H9 (cell line): ENCODE measurements at regions not wholly inside any gene's neighbourhood (a gene's known extent, or its start where the extent isn't known, plus 50 kb on each side); places are given as distances from the start of the nearest gene placed in this dataset.

ENCODE experiments used
- DNase-seq: peaks from one replicate; pipeline ENCODE4 v3.0.0-alpha.2; 2017
- H2AFZ ChIP-seq: one replicate; pipeline ENCODE4 v1.6.1; 2013; ENCODE audit warnings: mild to moderate bottlenecking, low read length, control low read depth, moderate library complexity
- H2AK5ac ChIP-seq: 2 replicates; pipeline ENCODE4 v1.6.1; 2013; ENCODE audit warnings: low read length, control low read depth, mixed read lengths; ENCODE audit not compliant: insufficient read length
- H2BK120ac ChIP-seq: one replicate; pipeline ENCODE4 v1.6.1; 2013; ENCODE audit warnings: low read depth, mild to moderate bottlenecking, low read length, control low read depth, inconsistent platforms; ENCODE audit not compliant: poor library complexity, severe bottlenecking
- H2BK12ac ChIP-seq: 2 replicates; pipeline ENCODE4 v1.6.1; 2013; ENCODE audit warnings: low read length, control low read depth, mixed read lengths, low read depth; ENCODE audit not compliant: insufficient read length
- H2BK15ac ChIP-seq: 2 replicates; pipeline ENCODE4 v1.6.1; 2013; ENCODE audit warnings: low read depth, low read length, control low read depth
- H2BK20ac ChIP-seq: one replicate; pipeline ENCODE4 v1.6.1; 2013; ENCODE audit warnings: low read depth, mild to moderate bottlenecking, low read length, control low read depth, inconsistent platforms; ENCODE audit not compliant: poor library complexity, severe bottlenecking
- H2BK5ac ChIP-seq: 2 replicates; pipeline ENCODE4 v1.6.1; 2013; ENCODE audit warnings: low read length, control low read depth, mixed read lengths; ENCODE audit not compliant: insufficient read length
- H3K14ac ChIP-seq: 2 replicates; pipeline ENCODE4 v1.6.1; 2013; ENCODE audit warnings: low read length, control low read depth; ENCODE audit not compliant: insufficient read depth
- H3K18ac ChIP-seq: 2 replicates; pipeline ENCODE4 v1.6.1; 2013; ENCODE audit warnings: low read depth, mild to moderate bottlenecking, mixed read lengths, low read length, control low read depth; ENCODE audit not compliant: insufficient read length
- H3K23ac ChIP-seq: 2 replicates; pipeline ENCODE4 v1.6.1; 2013; ENCODE audit warnings: low read length, control low read depth, mixed read lengths, low read depth; ENCODE audit not compliant: insufficient read length
- H3K23me2 ChIP-seq: 2 replicates; pipeline ENCODE4 v1.6.1; 2013; ENCODE audit warnings: low read depth, mild to moderate bottlenecking, mixed read lengths, low read length, control low read depth; ENCODE audit not compliant: insufficient read length, poor library complexity, severe bottlenecking
- H3K27ac ChIP-seq: 2 replicates; pipeline ENCODE4 v1.5.1; 2013; ENCODE audit warnings: low read length, control low read depth, mixed read lengths, low read depth; ENCODE audit not compliant: insufficient read length
- H3K27me3 ChIP-seq: 2 replicates; pipeline ENCODE4 v1.6.1; 2013; ENCODE audit warnings: low read length, control low read depth, inconsistent platforms; ENCODE audit not compliant: insufficient read depth
- H3K4ac ChIP-seq: 2 replicates; pipeline ENCODE4 v1.6.1; 2013; ENCODE audit warnings: low read depth, mild to moderate bottlenecking, control low read depth, inconsistent platforms, low read length, moderate library complexity
- H3K4me1 ChIP-seq: 2 replicates; pipeline ENCODE4 v1.6.1; 2013; ENCODE audit warnings: low read length, control low read depth, inconsistent platforms; ENCODE audit not compliant: insufficient read depth
- H3K4me2 ChIP-seq: 2 replicates; pipeline ENCODE4 v1.6.1; 2013; ENCODE audit warnings: low read length, control low read depth, mixed read lengths; ENCODE audit not compliant: insufficient read length, insufficient read depth
- H3K56ac ChIP-seq: 2 replicates; pipeline ENCODE4 v1.6.1; 2013; ENCODE audit warnings: low read depth, mild to moderate bottlenecking, mixed read lengths, low read length, control low read depth; ENCODE audit not compliant: insufficient read length
- H3K79me1 ChIP-seq: 2 replicates; pipeline ENCODE4 v1.6.1; 2013; ENCODE audit warnings: low read depth, mild to moderate bottlenecking, moderate library complexity, low read length, control low read depth, inconsistent platforms; ENCODE audit not compliant: insufficient read depth, poor library complexity, severe bottlenecking
- H3K79me2 ChIP-seq: 2 replicates; pipeline ENCODE4 v1.6.1; 2013; ENCODE audit warnings: low read length, control low read depth, inconsistent platforms; ENCODE audit not compliant: insufficient read depth
- H3K9ac ChIP-seq: 2 replicates; pipeline ENCODE4 v1.6.1; 2013; ENCODE audit warnings: low read length, control low read depth, mixed read lengths; ENCODE audit not compliant: insufficient read length; ENCODE audit errors: extremely low read depth
- H3K9me3 ChIP-seq: one replicate; pipeline ENCODE4 v1.6.1; 2013; ENCODE audit warnings: low read depth, low read length, inconsistent platforms; ENCODE audit not compliant: control insufficient read depth
- H3T11ph ChIP-seq: one replicate; pipeline ENCODE4 v1.6.1; 2013; ENCODE audit warnings: mild to moderate bottlenecking, low read length, control low read depth, inconsistent platforms
- H4K20me1 ChIP-seq: one replicate; pipeline ENCODE4 v1.6.1; 2013; ENCODE audit not compliant: control insufficient read depth, insufficient read length, insufficient read depth
- H4K5ac ChIP-seq: 2 replicates; pipeline ENCODE4 v1.6.1; 2013; ENCODE audit warnings: low read depth, mild to moderate bottlenecking, mixed read lengths, low read length, control low read depth; ENCODE audit not compliant: insufficient read length
- H4K8ac ChIP-seq: replicated peaks from 2 replicates; pipeline ENCODE4 v1.6.1; 2013; ENCODE audit warnings: low read length, control low read depth, mixed read lengths, low read depth; ENCODE audit not compliant: insufficient read length
- H4K91ac ChIP-seq: 2 replicates; pipeline ENCODE4 v1.6.1; 2013; ENCODE audit warnings: low read depth, mild to moderate bottlenecking, moderate library complexity, mixed read lengths, low read length, control low read depth; ENCODE audit not compliant: insufficient read length
- H3K27ac Mint-ChIP-seq, 3 experiments: 2 replicates in 2 of 3; 3 replicates in 1 of 3; pipeline ENCODE4 v1.8.0; 2020 to 2021; ENCODE audit warnings: mixed read lengths in 3 of 3, mild to moderate bottlenecking in 1 of 3, moderate library complexity in 1 of 3
- H3K27me3 Mint-ChIP-seq: 2 replicates; pipeline ENCODE4 v1.8.0; 2021; ENCODE audit warnings: low read depth, mild to moderate bottlenecking, moderate library complexity, mixed read lengths
- H3K36me3 Mint-ChIP-seq, 3 experiments: 2 replicates in 2 of 3; 3 replicates in 1 of 3; pipeline ENCODE4 v1.8.0; 2020 to 2021; ENCODE audit warnings: low read depth in 3 of 3, mixed read lengths in 3 of 3; ENCODE audit not compliant: insufficient read depth in 1 of 3
- H3K4me1 Mint-ChIP-seq, 2 experiments: 2 replicates each; pipeline ENCODE4 v1.8.0; 2020; ENCODE audit warnings: mixed read lengths in 2 of 2
- H3K4me3 Mint-ChIP-seq, 2 experiments: 2 replicates in 1 of 2; 3 replicates in 1 of 2; pipeline ENCODE4 v1.8.0; 2020 to 2021; ENCODE audit warnings: mild to moderate bottlenecking in 2 of 2, mixed read lengths in 2 of 2, moderate library complexity in 1 of 2
- H3K9me3 Mint-ChIP-seq, 2 experiments: 2 replicates in 1 of 2; 3 replicates in 1 of 2; pipeline ENCODE4 v1.8.0; 2020; ENCODE audit warnings: mild to moderate bottlenecking in 2 of 2, mixed read lengths in 2 of 2, moderate library complexity in 1 of 2
- CTCF ChIP-seq: fragments of 200-600 bp; sonication (generic); conservative IDR thresholded peaks from 3 replicates; pipeline ENCODE4 v1.8.0; 2021; ENCODE audit warnings: antibody characterized with exemption, mild to moderate bottlenecking

- H3K27ac Mint-ChIP-seq = no peak overlapping the region
These were observed 109.0 kb upstream of the ARSJ start for GRCh38 chr4:114088481-114088880.

More at GRCh38 chr4:114088481-114088880, 109.0 kb upstream of the ARSJ start:
- Histone ChIP-seq H3K23me2 (no peaks in the 10 kb centered on the region), H2AFZ (no peak overlapping the region), H3K27ac (no peak overlapping the region), H2BK15ac (no peak overlapping the region), H3K56ac (no peak overlapping the region), H3K79me1 (no peaks in the 10 kb centered on the region), H3K79me2 (no peaks in the 10 kb centered on the region), H2BK120ac (no peak overlapping the region), H3K14ac (no peak overlapping the region), H3K9ac (no peak overlapping the region), H4K20me1 (no peaks in the 10 kb centered on the region), H4K5ac (no peak overlapping the region), H2BK12ac (no peak overlapping the region), H3K27me3 (no peaks in the 10 kb centered on the region), H4K91ac (no peak overlapping the region), H3K18ac (no peak overlapping the region), H2AK5ac (no peak overlapping the region), H3K9me3 (no peaks in the 10 kb centered on the region), H3K4me2 (no peak overlapping the region), H3T11ph (no peak overlapping the region), H3K4ac (no peak overlapping the region), H2BK5ac (no peak overlapping the region), H3K4me1 (no peaks in the 10 kb centered on the region), H3K23ac (no peak overlapping the region), H4K8ac (no peak overlapping the region), H2BK20ac (no peak overlapping the region)
- Mint-ChIP-seq H3K9me3 (no peaks in the 10 kb centered on the region; a peak in 3 of 5 replicates), H3K4me1 (peaks cover 3 to 6% of the 10 kb centered on the region in 2 experiments; a peak in 3 of 4 replicates), H3K36me3 (peaks cover 0 to 12% (median 5%) of the 10 kb centered on the region in 3 experiments; a peak in 1 of 7 replicates), H3K4me3 (no peak overlapping the region), H3K27me3 (no peaks in the 10 kb centered on the region)
- TF ChIP-seq CTCF = no peak
- DNase-seq = no peak
